Thoracic aorta (tissue), 2 donors: ENCODE measurements at regions not wholly inside any gene's neighbourhood (a gene's known extent, or its start where the extent isn't known, plus 50 kb on each side); places are given as distances from the start of the nearest gene placed in this dataset.

ENCODE experiments used
- ATAC-seq: fragments of 150-250 bp; one replicate; pipeline ENCODE4 v1.8.0; 2017; ENCODE audit warnings: low read depth; ENCODE audit not compliant: insufficient number of reproducible peaks, low FRiP score
- DNase-seq: peaks from one replicate; pipeline ENCODE4 v3.0.0-alpha.2; 2020; ENCODE audit warnings: low spot score
- H3K27ac ChIP-seq, 2 donors: fragments of 200-600 bp; sonication (generic); 1 replicate in 1 of 2; 2 replicates in 1 of 2; pipeline ENCODE4 v1.5.1; 2016; ENCODE audit warnings: mild to moderate bottlenecking in 2 of 2, moderate library complexity in 2 of 2
- H3K27me3 ChIP-seq: fragments of 200-600 bp; sonication (generic); replicated peaks from 2 replicates; pipeline ENCODE4 v1.6.0; 2016; ENCODE audit warnings: mild to moderate bottlenecking; ENCODE audit not compliant: insufficient read depth
- H3K36me3 ChIP-seq: fragments of 200-600 bp; sonication (generic); one replicate; pipeline ENCODE4 v1.5.1; 2016
- H3K4me1 ChIP-seq, 2 donors: fragments of 200-600 bp; sonication (generic); 1 replicate in 1 of 2; 2 replicates in 1 of 2; pipeline versions ENCODE4 v1.5.1 to v1.6.0; 2016; ENCODE audit warnings: low read depth in 2 of 2, mild to moderate bottlenecking in 1 of 2; ENCODE audit not compliant: control insufficient read depth in 1 of 2
- H3K4me3 ChIP-seq: fragments of 200-600 bp; sonication (generic); 2 replicates; pipeline ENCODE4 v1.5.1; 2016; ENCODE audit warnings: mild to moderate bottlenecking
- H3K9me3 ChIP-seq: fragments of 200-600 bp; sonication (generic); 2 replicates; pipeline ENCODE4 v1.5.1; 2016
- TF ChIP-seq, protein P1 (sequence below): fragments of 200-600 bp; sonication (generic); IDR thresholded peaks from one replicate; pipeline ENCODE4 v1.5.1; 2019; ENCODE audit warnings: antibody characterized with exemption

DNA sequence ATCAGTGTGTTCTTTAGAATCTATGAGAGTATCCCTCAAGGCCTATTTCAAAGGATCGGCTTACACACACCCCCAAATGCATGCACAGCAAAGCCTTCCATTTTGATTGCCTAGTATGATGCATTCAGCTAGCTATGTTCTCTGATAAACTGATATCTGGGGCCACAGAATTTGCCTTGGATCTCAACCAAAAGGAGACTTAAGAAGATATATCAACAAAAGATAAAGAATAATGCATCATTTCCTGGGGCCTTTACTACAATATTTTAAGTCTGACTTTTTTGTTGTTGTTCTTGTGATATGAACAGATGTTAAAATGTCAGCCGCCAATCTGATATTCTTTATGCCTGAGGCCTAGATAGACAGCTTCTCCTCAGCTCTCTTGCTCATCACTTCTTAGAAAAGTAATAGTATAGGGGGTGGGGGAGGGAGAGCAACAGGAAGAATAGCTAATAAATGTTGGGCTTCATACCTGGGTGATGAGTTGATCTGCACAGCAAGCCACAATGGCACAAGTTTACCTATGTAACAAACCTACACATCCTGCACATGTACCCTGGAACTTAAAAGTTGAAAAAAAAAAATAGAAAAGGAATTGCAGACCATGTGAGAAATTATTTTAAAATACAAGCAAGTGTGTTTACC lies 792.9 kb upstream of the GHITM start:
- TF ChIP-seq, protein P1, sequence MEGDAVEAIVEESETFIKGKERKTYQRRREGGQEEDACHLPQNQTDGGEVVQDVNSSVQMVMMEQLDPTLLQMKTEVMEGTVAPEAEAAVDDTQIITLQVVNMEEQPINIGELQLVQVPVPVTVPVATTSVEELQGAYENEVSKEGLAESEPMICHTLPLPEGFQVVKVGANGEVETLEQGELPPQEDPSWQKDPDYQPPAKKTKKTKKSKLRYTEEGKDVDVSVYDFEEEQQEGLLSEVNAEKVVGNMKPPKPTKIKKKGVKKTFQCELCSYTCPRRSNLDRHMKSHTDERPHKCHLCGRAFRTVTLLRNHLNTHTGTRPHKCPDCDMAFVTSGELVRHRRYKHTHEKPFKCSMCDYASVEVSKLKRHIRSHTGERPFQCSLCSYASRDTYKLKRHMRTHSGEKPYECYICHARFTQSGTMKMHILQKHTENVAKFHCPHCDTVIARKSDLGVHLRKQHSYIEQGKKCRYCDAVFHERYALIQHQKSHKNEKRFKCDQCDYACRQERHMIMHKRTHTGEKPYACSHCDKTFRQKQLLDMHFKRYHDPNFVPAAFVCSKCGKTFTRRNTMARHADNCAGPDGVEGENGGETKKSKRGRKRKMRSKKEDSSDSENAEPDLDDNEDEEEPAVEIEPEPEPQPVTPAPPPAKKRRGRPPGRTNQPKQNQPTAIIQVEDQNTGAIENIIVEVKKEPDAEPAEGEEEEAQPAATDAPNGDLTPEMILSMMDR: no peak
- peak; percentile 36 for ATAC-seq
- no peaks in the 10 kb centered on the region for H3K4me1 ChIP-seq
- H3K4me3 ChIP-seq: no peak overlapping the region
- no peak for DNase-seq
- H3K36me3 ChIP-seq: no peaks in the 10 kb centered on the region
- H3K9me3 ChIP-seq: no peaks in the 10 kb centered on the region
- H3K27me3 ChIP-seq: no peaks in the 10 kb centered on the region
- no peak overlapping the region for H3K27ac ChIP-seq

DNA sequence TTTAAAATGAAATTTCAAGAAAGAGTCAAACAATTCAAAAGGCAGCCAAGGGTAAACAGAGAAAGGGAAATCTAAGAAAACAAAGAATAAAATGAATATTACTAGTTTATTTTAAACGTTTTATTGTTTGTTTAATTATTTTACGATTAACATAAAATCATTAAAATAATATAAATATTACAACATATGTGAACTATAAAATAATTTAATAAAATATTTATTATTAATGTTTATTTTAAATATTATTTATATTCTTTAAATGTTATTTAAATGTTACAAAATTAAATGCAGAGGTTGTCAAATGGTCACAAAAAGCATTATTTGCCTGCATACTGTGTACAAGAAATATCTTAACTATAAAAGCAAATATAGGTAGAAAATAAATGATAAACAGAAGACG lies 786.7 kb upstream of the GHITM start:
- Histone ChIP-seq H3K4me3 (no peak overlapping the region), H3K27ac (no peak overlapping the region), H3K36me3 (no peaks in the 10 kb centered on the region), H3K27me3 (no peaks in the 10 kb centered on the region), H3K4me1 (no peaks in the 10 kb centered on the region), H3K9me3 (peaks cover 7% of the 10 kb centered on the region)
- no peak for ATAC-seq
- DNase-seq: no peak
- TF ChIP-seq, protein P1: no peak

DNA sequence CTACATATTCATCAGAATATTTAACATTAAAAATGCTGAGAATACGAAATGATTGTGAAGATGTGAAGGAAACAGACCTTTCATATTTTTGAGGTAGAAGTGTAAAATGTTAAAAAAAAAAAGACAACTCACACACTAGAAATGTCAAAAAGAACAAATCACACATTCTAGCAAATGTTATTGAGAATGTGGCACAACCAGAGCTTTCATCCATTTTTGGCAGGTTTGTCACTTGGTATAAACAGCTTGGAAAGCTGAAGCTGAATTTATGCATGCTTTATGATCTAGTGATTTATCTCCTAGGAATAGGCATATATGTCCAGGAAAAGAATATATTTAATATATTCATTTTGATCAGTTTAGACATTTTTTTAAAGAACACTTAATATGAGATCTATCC lies 784.9 kb upstream of the GHITM start:
- H3K27ac ChIP-seq: no peak overlapping the region
- ATAC-seq: no peak
- no peak for DNase-seq
- TF ChIP-seq, protein P1: no peak
- H3K36me3 ChIP-seq: no peaks in the 10 kb centered on the region
- no peaks in the 10 kb centered on the region for H3K27me3 ChIP-seq
- H3K9me3 ChIP-seq: peaks cover 7% of the 10 kb centered on the region
- H3K4me1 ChIP-seq: no peaks in the 10 kb centered on the region
- H3K4me3 ChIP-seq: no peak overlapping the region

DNA sequence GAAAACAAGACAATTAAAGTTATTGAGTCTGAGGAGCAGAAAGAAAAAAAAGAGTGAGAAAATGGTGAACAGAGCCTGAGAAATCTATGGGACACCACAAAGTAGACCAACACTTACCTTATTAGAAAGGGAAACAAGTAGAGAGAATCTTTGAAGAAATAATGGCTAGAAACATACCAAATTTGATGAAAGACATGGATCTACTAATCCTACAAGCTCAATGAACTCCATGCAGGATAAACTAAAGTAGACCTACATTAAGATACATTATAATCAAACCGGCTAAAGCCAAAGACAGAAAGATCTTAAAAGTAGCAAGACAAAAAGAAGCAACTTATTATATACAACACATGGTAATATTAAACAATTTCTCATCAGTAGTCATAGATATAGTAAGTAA lies 782.3 kb upstream of the GHITM start:
- H3K27me3 ChIP-seq: no peaks in the 10 kb centered on the region
- no peak for DNase-seq
- H3K27ac ChIP-seq: no peak overlapping the region
- peaks cover 7% of the 10 kb centered on the region for H3K9me3 ChIP-seq
- TF ChIP-seq, protein P1: no peak
- H3K4me3 ChIP-seq: no peak overlapping the region
- ATAC-seq: no peak
- H3K36me3 ChIP-seq: no peaks in the 10 kb centered on the region
- H3K4me1 ChIP-seq: no peaks in the 10 kb centered on the region

DNA sequence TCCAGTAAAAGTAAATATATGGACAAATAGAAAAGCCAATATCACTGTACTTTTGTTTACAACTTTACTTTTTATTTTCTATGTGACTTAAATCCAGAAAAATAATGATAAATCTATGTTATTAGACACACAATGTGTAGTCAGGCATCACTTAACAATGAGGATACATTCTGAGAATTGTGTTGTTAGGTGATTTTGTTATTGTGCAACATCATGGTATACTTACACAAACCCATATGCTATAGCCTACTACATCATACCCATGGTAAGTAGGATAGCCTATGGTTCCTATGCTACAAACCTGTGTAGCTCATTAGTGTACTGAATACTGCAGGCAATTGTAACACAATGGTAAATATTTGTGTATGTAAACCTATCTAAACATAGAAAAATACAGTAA lies 781.7 kb upstream of the GHITM start:
- no peak for ATAC-seq

More for the DNA sequence above, 781.7 kb upstream of the GHITM start:
- peaks cover 7% of the 10 kb centered on the region for H3K9me3 ChIP-seq
- no peaks in the 10 kb centered on the region for H3K36me3 ChIP-seq
- no peaks in the 10 kb centered on the region for H3K4me1 ChIP-seq
- no peak for DNase-seq
- H3K27me3 ChIP-seq: no peaks in the 10 kb centered on the region
- H3K4me3 ChIP-seq: no peak overlapping the region
- TF ChIP-seq, protein P1: no peak
- H3K27ac ChIP-seq: no peak overlapping the region
